ENCODE measurements at regions not wholly inside any gene's neighbourhood (a gene's known extent, or its start where the extent isn't known, plus 50 kb on each side); places are given as distances from the start of the nearest gene placed in this dataset.

- DNase-seq: no peak
These were observed 249.4 kb downstream of the MN1 start for GRCh38 chr22:27552176-27552575.

GRCh38 chr22:27552863-27553262 is 248.7 kb downstream of the MN1 start:
- DNase-seq: no peak

- peak; percentile 11 for DNase-seq
These were observed 247.3 kb downstream of the MN1 start for GRCh38 chr22:27554106-27554811.

GRCh38 chr22:27554841-27555456 is 246.6 kb downstream of the MN1 start:
- DNase-seq: no peak

- DNase-seq: no peak
These were observed 245.2 kb downstream of the MN1 start for GRCh38 chr22:27556371-27556770.

GRCh38 chr22:27557286-27558008 is 244.1 kb downstream of the MN1 start:
- DNase-seq: no peak

- no peak for DNase-seq
These were observed 242.7 kb downstream of the MN1 start for GRCh38 chr22:27558658-27559371.

GRCh38 chr22:27560781-27561180 is 240.8 kb downstream of the MN1 start:
- DNase-seq: no peak

- DNase-seq: no peak
These were observed 240.2 kb downstream of the MN1 start for GRCh38 chr22:27561286-27561904.

GRCh38 chr22:27564806-27565205 is 236.8 kb downstream of the MN1 start:
- DNase-seq: no peak

GRCh38 chr22:27566602-27567001 is 235.0 kb downstream of the MN1 start:
- DNase-seq: no peak

GRCh38 chr22:27568265-27568664 is 233.3 kb downstream of the MN1 start:
- no peak for DNase-seq

GRCh38 chr22:27571463-27572277 is 229.9 kb downstream of the MN1 start:
- DNase-seq: no peak

GRCh38 chr22:27572278-27572666 is 229.3 kb downstream of the MN1 start:
- no peak for DNase-seq

- DNase-seq: no peak
These were observed 228.1 kb downstream of the MN1 start for GRCh38 chr22:27573280-27574001.

- no peak for DNase-seq
These were observed 227.6 kb downstream of the MN1 start for GRCh38 chr22:27574002-27574366.

- no peak for DNase-seq
These were observed 226.9 kb downstream of the MN1 start for GRCh38 chr22:27574651-27575050.

- no peak for DNase-seq
These were observed 226.2 kb downstream of the MN1 start for GRCh38 chr22:27575348-27575747.

- no peak for DNase-seq
These were observed 225.1 kb downstream of the MN1 start for GRCh38 chr22:27576413-27576812.

- DNase-seq: no peak
These were observed 224.6 kb downstream of the MN1 start for GRCh38 chr22:27576815-27577573.

All from occipital lobe (tissue), 1 donor.